Hematopoietic multipotent progenitor cell treated with erythropoietin and hydrocortisone succinate and interleukin-3 and kit ligand, for 15 days (in vitro differentiated cells): ENCODE measurements at regions not wholly inside any gene's neighbourhood (a gene's known extent, or its start where the extent isn't known, plus 50 kb on each side); places are given as distances from the start of the nearest gene placed in this dataset.

Source experiments
- DNase-seq: peaks from one replicate; pipeline ENCODE4 v3.0.0-alpha.2; 2015; ENCODE audit warnings: low spot score

- no peak for DNase-seq
These were observed 300.8 kb downstream of the EFNB2 start for GRCh38 chr13:106234636-106235035.

- DNase-seq: no peak
These were observed 302.2 kb downstream of the EFNB2 start for GRCh38 chr13:106233134-106233735.

- no peak for DNase-seq
These were observed 302.8 kb downstream of the EFNB2 start for GRCh38 chr13:106232681-106233080.

- DNase-seq: no peak
These were observed 305.0 kb downstream of the EFNB2 start for GRCh38 chr13:106230450-106230849.

GRCh38 chr13:106225126-106225525 lies 310.3 kb downstream of the EFNB2 start:
- no peak for DNase-seq

GRCh38 chr13:106220211-106220610 lies 315.3 kb downstream of the EFNB2 start:
- no peak for DNase-seq

- DNase-seq: no peak
These were observed 322.3 kb downstream of the EFNB2 start for GRCh38 chr13:106213028-106213757.

GRCh38 chr13:106212386-106213010 lies 323.0 kb downstream of the EFNB2 start:
- no peak for DNase-seq

- DNase-seq: no peak
These were observed 325.1 kb downstream of the EFNB2 start for GRCh38 chr13:106210324-106210723.

- no peak for DNase-seq
These were observed 329.6 kb downstream of the EFNB2 start for GRCh38 chr13:106205871-106206270.

- no peak for DNase-seq
These were observed 338.0 kb downstream of the EFNB2 start for GRCh38 chr13:106197496-106197895.

GRCh38 chr13:106187501-106188095 lies 347.9 kb downstream of the EFNB2 start:
- DNase-seq: no peak

- no peak for DNase-seq
These were observed 348.4 kb downstream of the EFNB2 start for GRCh38 chr13:106187101-106187500.

GRCh38 chr13:106186366-106187030 lies 349.0 kb downstream of the EFNB2 start:
- DNase-seq: no peak

- DNase-seq: no peak
These were observed 350.7 kb downstream of the EFNB2 start for GRCh38 chr13:106184790-106185189.

GRCh38 chr13:106183410-106184065 lies 351.9 kb downstream of the EFNB2 start:
- no peak for DNase-seq

GRCh38 chr13:106182404-106182803 lies 353.1 kb downstream of the EFNB2 start:
- DNase-seq: no peak

- DNase-seq: no peak
These were observed 356.6 kb downstream of the EFNB2 start for GRCh38 chr13:106178816-106179215.

GRCh38 chr13:106177146-106177545 lies 358.3 kb downstream of the EFNB2 start:
- DNase-seq: no peak

GRCh38 chr13:106176117-106176516 lies 359.3 kb downstream of the EFNB2 start:
- DNase-seq: no peak

GRCh38 chr13:106173891-106174610 lies 361.4 kb downstream of the EFNB2 start:
- DNase-seq: no peak
